NB4 (cell line): ENCODE measurements at regions not wholly inside any gene's neighbourhood (a gene's known extent, or its start where the extent isn't known, plus 50 kb on each side); places are given as distances from the start of the nearest gene placed in this dataset.

ENCODE experiments used
- CTCF ChIP-seq: IDR thresholded peaks from one replicate; pipeline ENCODE4 v1.5.1; 2012; ENCODE audit warnings: low read depth, low read length
- MAX ChIP-seq: IDR thresholded peaks from 2 replicates; pipeline ENCODE4 v1.6.1; 2011; ENCODE audit warnings: low read depth, low read length
- POLR2A ChIP-seq: IDR thresholded peaks from 2 replicates; pipeline ENCODE4 v1.6.1; 2011; ENCODE audit warnings: mild to moderate bottlenecking; ENCODE audit not compliant: insufficient read length; ENCODE audit errors: extremely low read depth

GRCh38 chr11:16669799-16670415 is 68.5 kb upstream of the C11orf58 start:
- no peak for TF ChIP-seq CTCF
- TF ChIP-seq POLR2A: no peak
- no peak for TF ChIP-seq MAX
